NB4 (cell line): ENCODE measurements at regions not wholly inside any gene's neighbourhood (a gene's known extent, or its start where the extent isn't known, plus 50 kb on each side); places are given as distances from the start of the nearest gene placed in this dataset.

Experiments
- DNase-seq: peaks from one replicate; pipeline ENCODE4 v3.0.0; 2010; ENCODE audit warnings: low read depth
- H3K4me3 ChIP-seq: one replicate; pipeline ENCODE4 v1.5.1; 2011; ENCODE audit warnings: mild to moderate bottlenecking, low read depth, low read length, moderate library complexity
- MYC ChIP-seq: IDR thresholded peaks from 2 replicates; pipeline ENCODE4 v1.6.1; 2011; ENCODE audit warnings: low read depth, low read length
- POLR2A ChIP-seq: IDR thresholded peaks from 2 replicates; pipeline ENCODE4 v1.6.1; 2011; ENCODE audit warnings: mild to moderate bottlenecking; ENCODE audit not compliant: insufficient read length; ENCODE audit errors: extremely low read depth
- TF ChIP-seq, protein P1 (sequence below): IDR thresholded peaks from 2 replicates; pipeline ENCODE4 v1.6.1; 2011; ENCODE audit warnings: low read depth, low read length
- TF ChIP-seq, protein P2 (sequence below): IDR thresholded peaks from one replicate; pipeline ENCODE4 v1.5.1; 2012; ENCODE audit warnings: low read depth, low read length

- no peak for DNase-seq
- TF ChIP-seq, protein P1, sequence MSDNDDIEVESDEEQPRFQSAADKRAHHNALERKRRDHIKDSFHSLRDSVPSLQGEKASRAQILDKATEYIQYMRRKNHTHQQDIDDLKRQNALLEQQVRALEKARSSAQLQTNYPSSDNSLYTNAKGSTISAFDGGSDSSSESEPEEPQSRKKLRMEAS = no peak
- TF ChIP-seq, protein P2, sequence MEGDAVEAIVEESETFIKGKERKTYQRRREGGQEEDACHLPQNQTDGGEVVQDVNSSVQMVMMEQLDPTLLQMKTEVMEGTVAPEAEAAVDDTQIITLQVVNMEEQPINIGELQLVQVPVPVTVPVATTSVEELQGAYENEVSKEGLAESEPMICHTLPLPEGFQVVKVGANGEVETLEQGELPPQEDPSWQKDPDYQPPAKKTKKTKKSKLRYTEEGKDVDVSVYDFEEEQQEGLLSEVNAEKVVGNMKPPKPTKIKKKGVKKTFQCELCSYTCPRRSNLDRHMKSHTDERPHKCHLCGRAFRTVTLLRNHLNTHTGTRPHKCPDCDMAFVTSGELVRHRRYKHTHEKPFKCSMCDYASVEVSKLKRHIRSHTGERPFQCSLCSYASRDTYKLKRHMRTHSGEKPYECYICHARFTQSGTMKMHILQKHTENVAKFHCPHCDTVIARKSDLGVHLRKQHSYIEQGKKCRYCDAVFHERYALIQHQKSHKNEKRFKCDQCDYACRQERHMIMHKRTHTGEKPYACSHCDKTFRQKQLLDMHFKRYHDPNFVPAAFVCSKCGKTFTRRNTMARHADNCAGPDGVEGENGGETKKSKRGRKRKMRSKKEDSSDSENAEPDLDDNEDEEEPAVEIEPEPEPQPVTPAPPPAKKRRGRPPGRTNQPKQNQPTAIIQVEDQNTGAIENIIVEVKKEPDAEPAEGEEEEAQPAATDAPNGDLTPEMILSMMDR = no peak
- TF ChIP-seq POLR2A (no peak), MYC (no peak)
- H3K4me3 ChIP-seq = no peak overlapping the region
These were observed 343.8 kb downstream of the TXNL1 start for GRCh38 chr18:56294484-56295183.

DNA sequence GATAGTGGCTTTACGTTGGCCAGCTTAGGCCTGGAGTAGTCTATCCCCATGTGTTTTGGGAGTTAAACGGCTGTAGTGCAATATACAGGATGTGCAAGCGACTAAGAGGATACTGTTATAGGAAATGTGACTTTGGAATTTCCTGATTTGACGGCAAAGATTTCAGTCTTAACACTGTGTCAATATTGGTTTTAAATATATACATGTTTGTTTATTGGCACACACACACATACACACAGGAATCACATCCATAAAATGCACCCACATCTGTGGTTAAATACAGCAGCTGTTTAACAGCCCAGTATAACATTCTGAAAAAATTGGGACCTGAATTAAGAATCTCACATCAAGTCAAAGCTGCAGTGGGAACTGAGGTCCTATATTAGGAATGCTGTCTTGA is 347.1 kb downstream of the TXNL1 start:
- TF ChIP-seq, protein P1 = no peak
- TF ChIP-seq POLR2A = no peak
- TF ChIP-seq MYC = no peak
- TF ChIP-seq, protein P2 = no peak
- DNase-seq = no peak
- H3K4me3 ChIP-seq = no peak overlapping the region

DNA sequence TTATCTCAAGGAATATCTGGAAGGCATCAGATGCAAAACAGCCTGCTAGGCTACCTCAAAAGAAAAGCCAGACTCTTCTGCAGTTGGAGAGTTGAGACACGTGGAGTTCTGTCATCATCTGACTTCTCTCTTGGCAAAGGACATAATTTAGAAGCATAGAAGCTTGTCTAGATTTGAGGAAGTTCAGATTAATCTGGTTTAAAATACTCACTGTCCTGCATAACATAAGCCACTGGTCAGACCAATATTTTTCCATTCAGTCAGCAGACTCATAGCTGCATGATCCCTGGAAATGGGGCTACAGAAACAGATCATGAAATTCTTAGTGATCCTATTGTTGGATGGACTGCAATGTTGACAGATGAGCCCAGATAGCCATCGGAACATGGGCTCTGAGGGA is 349.0 kb downstream of the TXNL1 start:
- no peak overlapping the region for H3K4me3 ChIP-seq
- TF ChIP-seq, protein P1 = no peak
- TF ChIP-seq POLR2A (no peak), MYC (no peak)
- TF ChIP-seq, protein P2 = no peak
- no peak for DNase-seq

- TF ChIP-seq POLR2A = no peak
- TF ChIP-seq, protein P1 = no peak
- no peak for TF ChIP-seq MYC
- TF ChIP-seq, protein P2 = no peak
- no peak overlapping the region for H3K4me3 ChIP-seq
- no peak for DNase-seq
These were observed 351.5 kb downstream of the TXNL1 start for GRCh38 chr18:56286775-56287325.

DNA sequence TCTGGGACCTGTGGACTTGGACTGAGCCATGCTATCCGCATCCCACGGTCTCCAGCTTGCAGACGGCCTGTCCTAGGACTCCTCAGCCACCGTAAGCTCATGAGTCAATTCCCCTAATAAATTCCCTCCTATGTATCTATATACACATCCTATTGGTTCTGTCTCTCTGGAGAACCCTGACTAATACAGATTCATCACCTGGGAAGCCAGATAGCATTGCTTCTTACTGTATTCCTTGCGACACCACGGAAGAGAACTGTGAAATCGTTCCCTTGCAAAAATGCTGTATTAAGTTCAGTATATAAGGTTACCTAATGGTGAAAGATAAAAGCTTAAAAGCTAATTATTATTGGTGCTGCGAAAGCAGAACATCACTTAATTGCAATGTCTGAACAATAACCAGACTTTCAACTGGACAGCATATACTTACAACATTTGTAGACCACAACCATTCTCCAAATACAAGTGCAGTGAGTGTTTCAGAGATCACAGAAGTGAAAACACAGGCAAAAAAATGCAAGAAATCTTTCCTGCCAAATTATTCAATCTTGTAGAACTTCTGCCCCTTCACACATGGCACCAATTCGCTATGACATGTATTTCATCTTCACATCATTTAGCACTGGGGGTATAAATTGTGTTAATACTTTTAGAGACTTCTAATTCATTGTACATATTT is 352.9 kb downstream of the TXNL1 start:
- DNase-seq = no peak
- no peak overlapping the region for H3K4me3 ChIP-seq
- TF ChIP-seq POLR2A = no peak
- TF ChIP-seq MYC = no peak
- TF ChIP-seq, protein P2 = no peak
- TF ChIP-seq, protein P1 = no peak
